GM04504 (cell line): ENCODE measurements at regions not wholly inside any gene's neighbourhood (a gene's known extent, or its start where the extent isn't known, plus 50 kb on each side); places are given as distances from the start of the nearest gene placed in this dataset.
"Not testable (repeated sequence)": the region's sequence is repeated elsewhere in the genome, so short reads cannot be mapped to it uniquely, and the experiment has no call there.

Experiments
- DNase-seq: peaks from one replicate; pipeline ENCODE4 v3.0.0-alpha.2; 2012; ENCODE audit warnings: low read depth

GRCh38 chr6:159440911-159441703 is 251.9 kb downstream of the SOD2 start:
- no peak for DNase-seq

DNA sequence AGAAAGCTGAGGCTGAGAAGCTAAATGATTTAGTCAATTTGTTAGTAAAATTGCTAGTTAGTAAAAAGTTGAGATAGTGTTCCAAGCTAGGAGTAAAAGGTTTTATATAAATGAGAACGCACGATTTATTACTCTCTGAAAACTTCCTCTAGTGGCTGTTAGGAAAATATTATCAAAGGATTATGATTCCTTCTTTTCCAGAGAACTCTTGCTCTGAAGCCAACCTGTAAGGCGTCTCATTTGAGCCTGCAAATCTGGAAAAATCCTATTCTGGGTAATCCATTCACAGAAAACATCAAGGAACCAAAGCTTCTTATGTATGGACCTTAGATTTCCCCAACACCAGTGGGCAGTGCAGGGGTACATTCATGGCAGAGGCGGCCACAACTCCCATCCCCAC is 252.7 kb downstream of the SOD2 start:
- DNase-seq, result no peak

DNA sequence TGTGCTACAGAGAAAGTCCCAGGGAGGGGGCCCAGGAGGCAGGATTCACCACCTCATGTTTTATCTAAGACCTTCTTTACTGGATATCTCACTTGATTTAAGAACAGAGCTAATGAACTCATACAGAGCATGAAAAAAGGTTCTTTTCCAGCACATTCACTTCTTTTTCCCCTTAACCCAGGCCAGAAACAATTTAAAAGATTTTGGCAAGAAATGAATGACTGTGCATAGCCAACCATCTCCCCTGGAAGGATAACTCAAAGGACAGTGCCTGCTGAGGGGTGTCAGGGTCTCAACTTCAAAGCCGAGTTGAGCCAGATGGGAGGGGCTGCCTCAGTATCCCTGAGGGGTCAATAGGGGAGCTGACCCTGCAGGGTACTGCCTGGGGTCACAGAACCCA is 253.4 kb downstream of the SOD2 start:
- no peak for DNase-seq

DNA sequence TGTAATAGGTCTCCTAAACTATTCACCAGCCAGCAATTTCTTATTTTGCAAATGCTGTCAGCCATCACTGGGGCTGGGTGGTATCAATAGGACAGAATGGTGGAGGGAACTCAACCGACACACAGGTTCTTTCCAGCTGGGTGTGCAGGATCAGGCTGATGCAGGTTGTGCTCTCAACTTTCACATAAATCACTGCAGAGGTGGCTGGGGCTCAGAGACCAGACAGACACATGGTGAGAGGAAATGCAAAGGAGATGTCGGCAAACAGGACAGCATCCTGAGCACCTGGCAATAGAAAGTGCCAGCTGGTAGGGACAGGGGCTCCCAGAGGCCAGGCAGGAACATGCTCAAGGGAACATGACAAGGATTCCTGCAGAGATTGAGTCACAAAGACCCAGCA is 254.9 kb downstream of the SOD2 start:
- DNase-seq, result no peak

DNA sequence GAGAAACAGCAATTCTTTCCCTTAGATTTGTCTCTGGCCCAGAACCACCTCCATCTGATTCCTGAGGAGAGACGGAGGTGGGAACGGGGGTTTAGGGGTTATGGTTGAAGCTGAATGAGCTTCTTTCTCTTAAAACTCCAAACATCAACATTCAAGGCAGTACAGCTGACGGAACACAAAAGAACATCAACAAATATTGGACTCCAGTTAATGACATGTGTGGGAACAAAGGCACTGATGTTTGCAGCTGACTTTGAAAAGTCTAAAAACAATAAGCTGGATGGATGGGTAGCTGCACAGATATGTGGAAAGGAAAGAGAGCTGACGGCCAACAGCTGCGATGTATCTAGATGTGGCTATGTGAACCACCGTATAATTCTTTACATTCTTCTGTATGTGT is 256.5 kb downstream of the SOD2 start:
- no peak for DNase-seq

GRCh38 chr6:159435701-159436100 is 257.3 kb downstream of the SOD2 start:
- DNase-seq, result no peak

GRCh38 chr6:159434410-159434809 is 258.6 kb downstream of the SOD2 start:
- no peak for DNase-seq

DNA sequence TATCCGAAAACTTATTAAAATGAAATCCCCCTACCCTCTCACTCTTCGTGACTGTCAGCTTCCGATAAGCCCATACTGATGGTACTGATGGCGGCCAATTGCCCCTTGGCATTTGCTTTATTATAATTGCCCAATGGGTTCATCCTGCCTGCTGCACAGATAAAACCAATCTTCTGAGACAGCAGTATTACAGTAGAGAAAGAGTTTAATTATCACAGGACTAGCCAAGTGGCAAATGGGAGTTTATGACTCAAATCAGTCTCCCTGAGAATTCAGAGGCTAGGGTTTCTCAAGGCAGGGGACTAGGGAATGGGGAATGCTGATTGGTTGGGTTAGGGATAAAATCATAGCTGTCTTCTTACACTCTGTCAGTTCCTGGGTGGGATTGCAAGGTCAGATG is 259.5 kb downstream of the SOD2 start:
- no peak for DNase-seq

DNA sequence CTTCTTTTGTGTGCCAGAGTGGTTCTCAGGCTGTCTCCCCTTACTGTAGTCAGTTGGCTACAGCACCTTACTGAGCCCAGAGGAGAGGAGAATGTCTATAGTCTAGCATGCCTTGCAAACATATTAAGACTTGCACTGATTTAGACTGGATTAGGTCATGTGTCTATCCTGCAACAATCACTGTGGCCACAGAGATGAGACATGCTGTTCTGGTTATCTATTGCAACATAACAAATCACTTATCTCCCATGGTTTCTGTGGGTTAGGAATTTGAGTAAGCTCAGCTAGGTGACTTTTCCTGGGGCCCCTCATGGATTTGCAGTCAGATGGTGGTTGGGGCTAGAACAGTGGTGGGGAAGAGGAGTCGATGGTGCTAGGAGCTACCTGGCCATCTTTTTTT is 261.3 kb downstream of the SOD2 start:
- no peak for DNase-seq

- DNase-seq, result no peak
These were observed 261.1 kb downstream of the FNDC1 start for GRCh38 chr6:159430323-159430722.

DNA sequence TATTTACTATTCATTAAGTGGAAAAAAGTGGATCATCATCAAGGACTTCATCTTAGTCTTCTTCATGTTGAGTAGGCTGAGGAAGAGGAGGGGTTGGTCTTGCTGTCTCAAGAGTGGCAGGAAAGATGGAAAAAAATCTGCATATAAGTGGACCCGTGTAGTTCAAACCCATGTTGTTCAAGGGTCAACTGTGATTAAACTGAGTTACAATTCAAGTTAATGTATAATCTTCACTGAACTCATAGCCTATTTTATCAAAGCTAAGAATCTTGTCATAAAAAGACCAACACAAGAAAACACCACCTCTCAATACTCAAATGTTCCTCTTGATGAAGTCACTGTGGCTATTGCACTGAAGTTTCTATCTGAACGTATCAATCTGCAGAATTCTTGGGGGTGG is 260.2 kb downstream of the FNDC1 start:
- DNase-seq, result no peak

DNA sequence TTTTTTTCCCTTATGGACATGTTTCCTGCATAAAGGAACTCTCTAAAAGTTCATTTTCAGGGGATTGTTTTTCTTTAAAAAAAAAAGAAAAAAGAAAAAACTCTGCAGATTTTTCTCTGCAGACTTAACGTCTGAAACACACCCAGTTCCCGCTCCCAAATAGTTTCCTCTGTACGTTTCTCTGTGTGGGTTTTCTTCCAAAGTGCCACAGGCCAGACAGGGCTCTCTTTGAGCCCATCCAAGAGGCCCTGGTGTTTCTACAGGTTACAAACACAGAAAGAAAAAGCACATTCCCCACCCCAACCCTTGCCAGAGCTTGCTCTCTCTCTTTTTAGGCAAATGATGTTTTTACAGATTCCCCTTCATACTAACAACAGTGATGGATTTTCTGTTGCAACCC is 258.6 kb downstream of the FNDC1 start:
- DNase-seq, result no peak

- DNase-seq, result no peak
These were observed 258.1 kb downstream of the FNDC1 start for GRCh38 chr6:159427335-159427734.

GRCh38 chr6:159425421-159425820 is 256.2 kb downstream of the FNDC1 start:
- no peak for DNase-seq

- no peak for DNase-seq
These were observed 253.1 kb downstream of the FNDC1 start for GRCh38 chr6:159422041-159422984.

DNA sequence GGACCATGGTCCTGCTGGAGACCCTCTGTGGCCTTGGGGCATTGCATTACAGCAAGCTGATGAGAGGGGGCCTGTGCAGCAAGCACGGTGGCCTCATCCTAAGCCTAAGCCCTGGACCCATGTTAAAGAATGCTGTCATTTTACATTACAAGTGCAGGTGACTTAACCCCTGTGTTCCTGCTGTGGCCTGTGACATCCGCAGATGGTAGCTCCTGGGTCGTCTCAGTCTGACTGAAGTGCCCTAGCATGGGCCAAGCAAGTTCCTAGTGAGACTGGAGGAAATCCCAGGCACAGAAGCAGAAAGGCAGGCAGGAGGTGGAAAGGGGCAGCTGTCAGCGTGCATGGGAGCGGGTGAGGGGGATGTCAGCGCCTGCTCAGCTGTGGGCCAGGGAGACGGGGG is 252.4 kb downstream of the FNDC1 start:
- DNase-seq, result no peak

DNA sequence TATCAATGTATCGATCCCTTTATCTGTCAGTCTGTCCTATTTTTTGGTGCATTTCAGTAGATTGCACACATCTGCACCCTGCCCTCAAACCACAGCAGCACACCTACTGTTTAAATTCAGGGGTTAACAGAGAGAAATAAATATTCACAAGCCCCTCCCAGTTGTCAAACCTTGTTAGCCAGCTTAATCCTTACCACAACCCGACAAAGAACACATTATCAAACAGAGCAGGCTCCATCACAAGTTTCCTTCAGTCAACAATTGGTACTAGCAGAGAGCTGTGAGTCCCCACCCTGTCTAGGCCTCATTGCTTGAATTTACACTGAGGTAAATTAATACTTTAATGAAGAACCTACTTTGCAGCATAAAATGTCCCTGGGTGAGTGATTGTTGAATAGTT is 249.8 kb downstream of the FNDC1 start:
- DNase-seq, result no peak

GRCh38 chr6:159416891-159417560 is 247.8 kb downstream of the FNDC1 start:
- no peak for DNase-seq

DNA sequence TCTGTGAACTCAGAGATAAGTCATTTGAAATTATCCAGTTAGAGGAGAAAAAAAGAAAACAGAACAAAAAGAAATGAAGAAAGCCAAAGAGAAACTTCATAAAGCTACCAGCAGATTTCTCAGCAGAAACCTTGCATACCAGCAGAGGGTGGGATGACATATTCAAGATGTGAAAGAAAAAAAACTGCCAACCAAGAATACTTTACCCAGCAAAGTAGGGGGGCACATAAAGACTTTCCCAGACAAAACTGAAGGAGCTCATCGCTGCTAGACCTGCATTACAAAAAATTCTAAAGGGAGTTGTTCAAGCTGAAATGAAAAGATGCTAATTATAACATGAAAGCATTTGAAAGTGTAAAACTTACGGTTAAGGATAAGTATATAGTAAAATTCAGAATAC is 246.3 kb downstream of the FNDC1 start:
- no peak for DNase-seq

- DNase-seq, result no peak
These were observed 245.5 kb downstream of the FNDC1 start for GRCh38 chr6:159414711-159415110.

GRCh38 chr6:159407211-159407780 is 238.1 kb downstream of the FNDC1 start:
- not testable (repeated sequence) for DNase-seq

GRCh38 chr6:159404296-159404695 is 235.1 kb downstream of the FNDC1 start:
- no peak for DNase-seq
